GM10248 (cell line): ENCODE measurements at regions not wholly inside any gene's neighbourhood (a gene's known extent, or its start where the extent isn't known, plus 50 kb on each side); places are given as distances from the start of the nearest gene placed in this dataset.

Experiments used
- CTCF ChIA-PET: fragments of 300-600 bp; sonication (Branson Sonifier 250); formaldehyde crosslinking; extraction: SDS; loops from one replicate; lab custom pipeline; 2021; ENCODE audit warnings: antibody characterized with exemption; lab: Yijun Ruan, JAX
- POLR2A ChIA-PET: fragments of 350-650 bp; sonication (Branson Sonifier 250); formaldehyde crosslinking; extraction: SDS; loops from one replicate; lab custom pipeline; 2020; ENCODE audit warnings: antibody characterized with exemption; lab: Yijun Ruan, JAX
- DNase-seq: peaks from one replicate; pipeline ENCODE4 v3.0.0; 2012; ENCODE audit errors: extremely low spot score
- CTCF ChIP-seq: IDR thresholded peaks from 2 replicates; pipeline ENCODE4 v1.5.1; 2012; ENCODE audit warnings: mild to moderate bottlenecking, low read depth; ENCODE audit errors: extremely low read depth, missing control alignments, control extremely low read depth

DNA sequence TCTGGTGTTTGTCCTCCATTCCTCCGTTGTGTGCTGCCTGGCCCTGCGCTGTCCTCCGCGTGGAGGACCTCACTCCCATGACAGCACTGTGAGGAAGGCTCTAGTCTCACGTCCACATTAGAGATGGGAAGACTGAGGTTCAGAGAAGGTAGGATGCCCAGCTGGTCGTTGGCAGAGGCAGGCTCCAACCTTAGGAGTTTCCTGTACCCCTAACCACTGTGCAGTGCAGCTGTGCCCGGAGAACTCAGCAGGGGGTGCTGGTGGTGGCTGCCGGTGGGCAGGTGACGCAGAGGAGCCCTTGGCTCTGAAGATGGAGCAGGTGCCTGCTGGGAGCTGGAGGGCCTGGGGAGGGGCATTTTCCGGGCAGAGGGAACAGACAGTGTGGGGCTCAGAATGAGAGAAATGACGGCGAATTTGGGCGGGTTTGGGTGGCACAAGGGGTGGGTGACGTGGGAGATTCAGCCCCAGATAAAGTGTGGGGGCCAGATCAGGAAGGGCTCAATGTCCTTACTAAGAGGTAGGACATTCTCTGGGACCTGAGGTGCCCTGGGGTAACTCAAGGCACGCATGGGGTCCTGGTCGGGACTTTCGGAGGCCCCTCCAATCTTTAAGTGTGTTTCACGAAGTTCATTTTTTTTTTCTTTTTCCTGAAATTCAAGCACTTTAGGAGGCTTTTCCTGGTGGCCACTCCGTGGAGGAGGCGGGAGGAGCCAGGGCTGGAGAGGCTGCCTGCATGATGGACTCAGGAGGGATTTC, 535.0 kb downstream of the TBC1D22A start:
- no peak for TF ChIP-seq CTCF
- CTCF ChIA-PET, result no interaction called here
- peak; percentile 8 for DNase-seq
- POLR2A ChIA-PET, result no interaction called here

DNA sequence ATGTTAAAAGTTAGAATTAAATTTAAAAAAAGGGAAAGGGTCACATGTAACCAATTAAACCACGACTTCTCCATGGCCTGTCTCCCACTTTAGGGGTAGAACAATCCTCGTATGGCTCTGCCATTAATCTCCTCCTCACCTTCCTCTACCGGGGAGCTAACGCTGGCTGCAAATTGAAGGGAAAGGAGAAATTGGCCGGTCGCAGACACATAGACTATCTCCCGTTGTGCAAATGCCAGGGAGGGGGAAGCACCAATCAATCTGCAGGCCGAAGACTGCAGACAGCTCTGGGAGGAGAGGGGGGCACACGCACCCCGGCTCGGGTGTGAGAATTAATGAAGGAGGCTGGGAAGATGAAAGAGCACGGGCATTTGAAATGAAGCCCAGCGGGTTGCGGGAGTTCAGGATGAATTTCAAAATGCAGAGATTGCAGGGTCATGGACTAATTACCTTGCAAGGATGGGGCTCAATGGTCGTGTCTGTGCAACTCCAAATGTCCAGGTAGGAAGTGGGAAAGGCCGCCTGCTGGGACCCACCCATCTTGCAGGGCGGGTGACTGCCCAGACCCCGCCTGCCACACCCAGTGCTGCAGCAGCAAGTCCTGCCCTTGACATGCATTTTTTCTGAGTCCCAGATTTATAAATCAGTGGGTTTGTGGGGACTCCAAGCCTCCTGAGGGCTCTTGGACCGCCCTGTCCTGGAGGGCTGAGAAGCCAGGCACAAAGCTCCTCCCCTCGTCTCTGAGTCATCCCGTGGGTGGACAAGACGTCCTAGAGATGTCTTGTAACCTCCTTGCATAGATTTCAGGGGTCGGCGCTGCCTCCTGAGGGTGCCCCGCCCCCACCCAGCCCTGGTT, 534.2 kb downstream of the TBC1D22A start:
- ChIA-PET POLR2A (no interaction called here), CTCF (no interaction called here)
- peak; percentile 16 for DNase-seq
- TF ChIP-seq CTCF, result no peak

- no peak for TF ChIP-seq CTCF
- DNase-seq, result peak; percentile 5
- POLR2A ChIA-PET, result no interaction called here
- CTCF ChIA-PET, result no interaction called here
Observed at GRCh38 chr22:47295982-47296381, 533.5 kb downstream of the TBC1D22A start.

GRCh38 chr22:47295226-47295901, 532.9 kb downstream of the TBC1D22A start:
- peak; percentile 7 for DNase-seq
- CTCF ChIA-PET, result no interaction called here
- POLR2A ChIA-PET, result no interaction called here
- no peak for TF ChIP-seq CTCF

- CTCF ChIA-PET, result no interaction called here
- POLR2A ChIA-PET, result no interaction called here
- no peak for TF ChIP-seq CTCF
- DNase-seq, result no peak
Observed at GRCh38 chr22:47294576-47294975, 532.1 kb downstream of the TBC1D22A start.

DNA sequence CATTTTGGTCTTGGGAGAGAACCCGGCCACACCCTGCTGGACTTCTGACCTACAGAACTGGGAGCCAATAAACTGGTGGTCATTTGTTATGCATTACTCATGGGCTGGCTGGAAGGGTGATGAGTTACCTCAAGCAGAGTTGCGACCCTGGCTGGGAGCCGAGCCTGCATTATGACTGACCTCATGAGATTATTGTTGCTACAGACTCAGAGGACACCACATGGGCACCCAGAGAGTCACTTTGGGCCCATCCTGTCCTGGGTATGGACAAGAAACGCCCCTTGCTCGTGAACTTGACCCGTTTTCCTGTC, 531.7 kb downstream of the TBC1D22A start:
- ChIA-PET POLR2A (no interaction called here), CTCF (no interaction called here)
- DNase-seq, result no peak
- no peak for TF ChIP-seq CTCF
